ENCODE measurements at regions not wholly inside any gene's neighbourhood (a gene's known extent, or its start where the extent isn't known, plus 50 kb on each side); places are given as distances from the start of the nearest gene placed in this dataset.
A peak's percentile ranks its signal among the peaks of the same experiment; 100 is the strongest.

- intact Hi-C loops (cut with DNase I), result no loop called here
- DNase-seq (no peak), ATAC-seq (no peak)
Observed at GRCh38 chr10:130662775-130663174, 526.6 kb downstream of the GLRX3 start.

DNA sequence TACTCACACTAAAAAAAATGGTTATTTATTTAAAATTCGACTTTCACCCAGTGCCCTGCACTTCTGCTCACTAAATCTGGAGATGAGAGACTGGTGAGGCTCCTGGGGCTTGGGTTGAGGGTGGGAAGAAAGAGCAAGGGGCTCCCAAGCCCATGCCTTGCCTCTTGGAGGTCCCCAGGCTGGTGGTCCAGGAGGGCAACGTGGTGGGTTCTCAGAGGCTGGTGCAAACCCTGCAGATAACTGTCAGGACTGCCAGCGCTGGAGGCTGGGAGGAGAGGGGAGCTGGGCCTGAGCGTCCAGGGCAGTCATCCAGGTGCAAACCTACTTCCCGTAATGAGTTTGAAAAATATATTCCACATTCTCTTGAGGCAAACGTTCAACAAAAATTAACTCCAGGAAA, 528.3 kb downstream of the GLRX3 start:
- H3K9me3 ChIP-seq, result no peaks in the 10 kb centered on the region
- ATAC-seq, result no peak

More at GRCh38 chr10:130662775-130663174, 526.6 kb downstream of the GLRX3 start:
- 85 to 89% methylated on average over 13 of the region's 13 CpGs for WGBS, 2 donors
- no peaks in the 10 kb centered on the region for H3K36me3 ChIP-seq
- H3K4me3 ChIP-seq, result no peak overlapping the region
- no peaks in the 10 kb centered on the region for H3K9me3 ChIP-seq
- TF ChIP-seq CTCF (IDR thresholded peaks at IDR 0.05), result no peak
- H3K27ac ChIP-seq, result no peak overlapping the region
- no peaks in the 10 kb centered on the region for H3K4me1 ChIP-seq
- peaks cover 0 to 20% (median 0%) of the 10 kb centered on the region in 7 donors for H3K27me3 ChIP-seq

DNA sequence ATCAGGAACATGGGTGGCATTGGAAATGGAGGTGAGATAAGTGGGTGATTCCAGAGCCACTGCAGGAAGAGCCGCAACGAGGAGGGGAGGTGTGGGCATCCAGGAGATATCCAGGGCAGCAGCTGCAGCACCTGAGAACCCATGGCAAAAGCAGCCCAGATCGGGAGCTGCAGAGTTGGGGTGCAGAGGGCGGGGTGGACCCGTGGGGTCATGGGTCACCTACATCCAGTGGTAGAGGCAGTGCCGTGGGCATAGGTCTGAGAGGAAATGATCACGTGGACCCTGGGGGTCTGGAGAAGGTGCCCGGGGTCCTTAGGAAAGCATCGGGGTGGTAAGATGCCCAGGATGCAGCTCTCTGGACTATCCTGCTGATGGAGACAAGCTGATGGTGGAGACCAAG, 530.0 kb downstream of the GLRX3 start:
- ATAC-seq, result no peak
- H3K9me3 ChIP-seq, result no peaks in the 10 kb centered on the region
- no peak overlapping the region for H3K27ac ChIP-seq
- no peaks in the 10 kb centered on the region for H3K4me1 ChIP-seq
- no peak for DNase-seq
- no peak for TF ChIP-seq CTCF (IDR thresholded peaks at IDR 0.05)
- H3K36me3 ChIP-seq, result no peaks in the 10 kb centered on the region
- intact Hi-C loops (cut with DNase I), result no loop called here
- WGBS, 2 donors, result 85% methylated on average over 9 of the region's 9 CpGs
- no peak overlapping the region for H3K4me3 ChIP-seq
- H3K27me3 ChIP-seq, result peaks cover 0 to 10% (median 0%) of the 10 kb centered on the region in 7 donors

More for the DNA sequence above, 528.3 kb downstream of the GLRX3 start:
- Histone ChIP-seq H3K4me3 (no peak overlapping the region), H3K27me3 (peaks cover 0 to 10% (median 0%) of the 10 kb centered on the region in 7 donors), H3K27ac (no peak overlapping the region), H3K36me3 (no peaks in the 10 kb centered on the region), H3K4me1 (no peaks in the 10 kb centered on the region)
- no peak for DNase-seq
- intact Hi-C loops (cut with DNase I), result no loop called here
- TF ChIP-seq CTCF (IDR thresholded peaks at IDR 0.05), result no peak
- 71 to 73% methylated on average over 6 of the region's 6 CpGs for WGBS, 2 donors

- peaks cover 0 to 14% (median 0%) of the 10 kb centered on the region in 11 donors for H3K9me3 ChIP-seq
- H3K27ac ChIP-seq, result no peak overlapping the region
- peaks cover 0 to 5% (median 0%) of the 10 kb centered on the region in 7 donors for H3K27me3 ChIP-seq
- peak in 7 of 9 donors; percentile 27 to 43 (median 35) for TF ChIP-seq CTCF (IDR thresholded peaks at IDR 0.05)
- intact Hi-C loops (cut with DNase I), result loop anchor here in 4 of 10 donors (5.0 to 10.0 kb wide), 4 partner anchors 1098 to 1188 kb away; no protein-coding TSS in a partner anchor
- 25 to 26% methylated on average over 6 of the region's 6 CpGs for WGBS, 2 donors
- H3K4me3 ChIP-seq, result no peak overlapping the region
- ATAC-seq (peak in 1 of 8 donors; percentile 34), DNase-seq (no peak)
- H3K4me1 ChIP-seq, result no peaks in the 10 kb centered on the region
- H3K36me3 ChIP-seq, result no peaks in the 10 kb centered on the region
Observed at GRCh38 chr10:130686689-130687300, 550.6 kb downstream of the GLRX3 start.
